ENCODE measurements at regions not wholly inside any gene's neighbourhood (a gene's known extent, or its start where the extent isn't known, plus 50 kb on each side); places are given as distances from the start of the nearest gene placed in this dataset.

DNA sequence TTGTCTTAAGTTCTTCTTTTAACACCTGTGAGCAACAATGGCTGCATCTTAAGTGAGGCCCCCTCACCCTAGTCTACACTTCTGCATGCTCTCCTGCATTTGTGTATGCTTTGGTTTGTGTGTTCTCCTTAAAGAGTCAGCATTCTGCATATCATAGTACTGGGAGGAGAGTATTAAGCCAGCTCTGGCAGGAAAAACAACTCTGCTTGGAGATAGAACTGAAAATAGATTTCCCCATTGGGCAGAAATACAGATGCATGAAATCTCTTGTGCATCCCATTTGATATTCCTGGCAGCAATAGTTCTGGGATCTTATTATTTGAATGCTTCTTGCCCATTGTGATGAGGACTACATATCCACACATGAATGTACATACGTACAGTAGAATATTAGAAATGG lies 70.6 kb upstream of the PRICKLE1 start:
- intact Hi-C loops (cut with DNase I; ENCODE audit: low total_unique reads) (no loop called here), in situ Hi-C loops (cut with MboI; ENCODE audit: low sequenced_read_pairs in 4 of 4) (no loop called here)
- Histone ChIP-seq H3K9me3 (no peaks in the 10 kb centered on the region), H3K36me3 (no peaks in the 10 kb centered on the region), H3K4me1 (peaks cover 22 to 23% of the 10 kb centered on the region in 2 donors), H3K27ac (peak overlapping the region in 1 of 4 donors; percentile 22), H3K4me3 (no peak overlapping the region), H3K27me3 (no peaks in the 10 kb centered on the region)
- no peak for ATAC-seq
- TF ChIP-seq, protein P1, sequence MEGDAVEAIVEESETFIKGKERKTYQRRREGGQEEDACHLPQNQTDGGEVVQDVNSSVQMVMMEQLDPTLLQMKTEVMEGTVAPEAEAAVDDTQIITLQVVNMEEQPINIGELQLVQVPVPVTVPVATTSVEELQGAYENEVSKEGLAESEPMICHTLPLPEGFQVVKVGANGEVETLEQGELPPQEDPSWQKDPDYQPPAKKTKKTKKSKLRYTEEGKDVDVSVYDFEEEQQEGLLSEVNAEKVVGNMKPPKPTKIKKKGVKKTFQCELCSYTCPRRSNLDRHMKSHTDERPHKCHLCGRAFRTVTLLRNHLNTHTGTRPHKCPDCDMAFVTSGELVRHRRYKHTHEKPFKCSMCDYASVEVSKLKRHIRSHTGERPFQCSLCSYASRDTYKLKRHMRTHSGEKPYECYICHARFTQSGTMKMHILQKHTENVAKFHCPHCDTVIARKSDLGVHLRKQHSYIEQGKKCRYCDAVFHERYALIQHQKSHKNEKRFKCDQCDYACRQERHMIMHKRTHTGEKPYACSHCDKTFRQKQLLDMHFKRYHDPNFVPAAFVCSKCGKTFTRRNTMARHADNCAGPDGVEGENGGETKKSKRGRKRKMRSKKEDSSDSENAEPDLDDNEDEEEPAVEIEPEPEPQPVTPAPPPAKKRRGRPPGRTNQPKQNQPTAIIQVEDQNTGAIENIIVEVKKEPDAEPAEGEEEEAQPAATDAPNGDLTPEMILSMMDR (IDR thresholded peaks at IDR 0.05 in 4 of 5, conservative IDR thresholded peaks at IDR 0.05 in 1 of 5) = no peak
- no peak for TF ChIP-seq POLR2A (IDR thresholded peaks at IDR 0.05)
- DNase-seq = no peak

DNA sequence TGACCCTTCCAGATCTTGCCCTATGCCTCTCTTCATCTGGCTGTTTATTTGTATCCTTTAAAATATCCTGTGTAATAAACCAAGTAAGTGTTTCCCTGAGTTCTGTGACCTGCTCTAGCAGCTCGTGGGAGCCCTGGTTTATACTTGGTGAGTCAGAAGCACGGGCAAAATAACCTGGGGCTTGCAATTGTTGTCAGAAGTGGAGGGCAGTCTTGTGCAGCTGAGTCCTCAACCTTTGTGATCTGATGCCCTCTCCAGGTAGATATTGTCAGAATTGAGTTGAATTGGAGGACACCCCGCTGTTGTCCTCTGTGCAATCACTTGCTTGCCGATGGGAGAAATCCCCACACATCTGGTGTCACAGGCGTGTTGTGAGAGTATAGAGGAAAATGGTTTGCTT lies 62.5 kb upstream of the PRICKLE1 start:
- Histone ChIP-seq H3K36me3 (no peaks in the 10 kb centered on the region), H3K27me3 (no peaks in the 10 kb centered on the region), H3K4me1 (no peaks in the 10 kb centered on the region), H3K4me3 (no peak overlapping the region), H3K27ac (no peak overlapping the region), H3K9me3 (no peaks in the 10 kb centered on the region)
- intact Hi-C loops (cut with DNase I; ENCODE audit: low total_unique reads) (no loop called here), in situ Hi-C loops (cut with MboI; ENCODE audit: low sequenced_read_pairs in 4 of 4) (no loop called here)
- TF ChIP-seq POLR2A (IDR thresholded peaks at IDR 0.05) = no peak
- ATAC-seq = no peak
- DNase-seq = no peak

DNA sequence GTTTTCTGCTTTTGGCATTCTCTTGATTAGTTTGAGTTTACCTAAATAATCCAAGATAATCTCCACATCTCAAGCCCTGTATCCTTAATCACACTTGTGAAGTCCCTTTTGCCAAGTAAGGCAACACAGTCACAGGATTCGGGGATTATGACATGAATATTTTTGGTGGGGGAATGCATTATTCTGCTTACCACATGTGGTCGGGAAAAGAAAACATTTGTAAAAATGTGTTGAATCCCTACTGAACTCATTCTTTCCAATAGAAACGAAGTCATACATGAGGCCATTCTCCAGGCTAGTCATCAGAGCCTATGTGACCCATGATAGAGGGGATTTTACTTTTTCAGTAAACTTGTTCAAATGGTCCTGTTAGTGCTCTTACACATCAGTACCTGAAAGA lies 58.5 kb upstream of the PRICKLE1 start:
- H3K36me3 ChIP-seq = no peaks in the 10 kb centered on the region
- DNase-seq = no peak
- H3K27me3 ChIP-seq = no peaks in the 10 kb centered on the region
- intact Hi-C loops (cut with DNase I; ENCODE audit: low total_unique reads) = no loop called here
- H3K27ac ChIP-seq = no peak overlapping the region
- in situ Hi-C loops (cut with MboI; ENCODE audit: low sequenced_read_pairs in 4 of 4) = no loop called here
- ATAC-seq = no peak
- TF ChIP-seq POLR2A (IDR thresholded peaks at IDR 0.05) = no peak
- TF ChIP-seq, protein P1 (IDR thresholded peaks at IDR 0.05 in 4 of 5, conservative IDR thresholded peaks at IDR 0.05 in 1 of 5) = no peak
- H3K4me1 ChIP-seq = no peaks in the 10 kb centered on the region
- H3K4me3 ChIP-seq = no peak overlapping the region
- no peaks in the 10 kb centered on the region for H3K9me3 ChIP-seq

DNA sequence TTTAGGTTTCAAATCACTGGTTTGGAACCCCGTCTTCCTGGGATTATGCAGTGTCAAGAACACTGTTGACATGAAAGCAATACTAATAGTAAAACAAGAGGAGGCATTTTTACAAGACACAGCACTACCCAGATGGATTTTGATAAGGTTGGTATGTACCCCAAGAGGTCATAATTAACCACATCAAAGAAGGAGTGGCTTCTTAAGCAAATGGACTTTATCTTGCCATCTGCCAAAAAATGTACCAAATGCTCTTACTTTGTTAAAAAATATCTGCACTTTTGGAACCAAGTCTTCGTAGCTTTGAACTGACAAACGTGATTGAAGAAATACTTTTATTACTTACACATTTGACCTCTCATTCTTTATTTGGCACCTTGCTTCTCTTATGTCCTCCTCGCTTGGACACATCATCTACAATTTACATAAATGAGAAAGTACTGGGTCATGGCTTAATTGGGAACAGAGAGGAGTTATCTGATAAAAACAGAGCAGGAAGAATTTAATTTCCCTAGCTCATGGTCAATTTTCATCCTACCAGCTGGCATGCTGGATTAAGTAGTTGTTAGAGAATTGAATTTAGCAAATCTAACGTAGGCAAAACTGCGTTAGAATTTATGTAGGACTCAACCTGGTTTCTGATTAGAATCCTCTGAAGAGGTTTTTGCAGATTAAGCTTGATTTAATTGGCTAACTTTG lies 54.5 kb upstream of the PRICKLE1 start:
- ATAC-seq = no peak
- in situ Hi-C loops (cut with MboI; ENCODE audit: low sequenced_read_pairs in 4 of 4) = no loop called here
- intact Hi-C loops (cut with DNase I; ENCODE audit: low total_unique reads) = no loop called here

DNA sequence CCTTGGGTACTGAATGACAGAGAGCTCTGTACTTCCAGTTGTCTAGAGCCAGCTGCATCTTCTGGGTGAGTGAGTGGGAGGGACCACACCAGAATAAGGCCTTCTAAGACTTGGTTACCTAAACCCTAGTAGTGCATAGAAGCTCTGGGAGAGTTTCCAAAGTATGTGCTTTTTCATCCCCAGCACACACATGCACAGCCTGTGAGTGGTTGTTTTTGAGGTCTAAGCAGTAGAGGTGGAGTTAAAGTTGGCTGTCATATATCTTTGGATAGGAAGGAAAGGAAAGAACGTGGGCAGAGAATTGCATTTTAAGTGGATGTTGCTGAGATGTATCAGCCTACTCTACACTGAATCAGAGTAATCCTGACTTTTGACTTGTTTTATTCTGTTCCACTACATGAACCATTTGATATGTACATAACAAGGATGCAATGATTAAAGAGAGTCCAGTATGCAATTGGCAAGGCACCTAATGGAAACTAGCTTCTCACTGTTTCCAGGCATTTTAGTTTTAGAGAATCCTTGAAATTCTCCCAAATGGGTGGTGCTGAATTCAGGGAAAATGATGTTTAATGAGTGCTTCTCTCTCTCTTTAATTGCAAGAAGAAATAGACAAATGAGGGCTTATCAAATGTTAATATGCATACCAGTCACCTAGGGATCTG lies 51.8 kb upstream of the PRICKLE1 start:
- no peak overlapping the region for H3K4me3 ChIP-seq
- no peaks in the 10 kb centered on the region for H3K4me1 ChIP-seq
- no peaks in the 10 kb centered on the region for H3K27me3 ChIP-seq
- no peak for TF ChIP-seq POLR2A (IDR thresholded peaks at IDR 0.05)
- TF ChIP-seq, protein P1 (IDR thresholded peaks at IDR 0.05 in 4 of 5, conservative IDR thresholded peaks at IDR 0.05 in 1 of 5) = no peak
- no peaks in the 10 kb centered on the region for H3K36me3 ChIP-seq
- H3K27ac ChIP-seq = no peak overlapping the region
- DNase-seq = no peak
- H3K9me3 ChIP-seq = no peaks in the 10 kb centered on the region
- in situ Hi-C loops (cut with MboI; ENCODE audit: low sequenced_read_pairs in 4 of 4) (no loop called here), intact Hi-C loops (cut with DNase I; ENCODE audit: low total_unique reads) (no loop called here)
- no peak for ATAC-seq

More for the DNA sequence above, 54.5 kb upstream of the PRICKLE1 start:
- H3K27ac ChIP-seq = no peak overlapping the region
- no peak overlapping the region for H3K4me3 ChIP-seq
- TF ChIP-seq POLR2A (IDR thresholded peaks at IDR 0.05) = no peak
- TF ChIP-seq, protein P1 (IDR thresholded peaks at IDR 0.05 in 4 of 5, conservative IDR thresholded peaks at IDR 0.05 in 1 of 5) = no peak
- H3K9me3 ChIP-seq = no peaks in the 10 kb centered on the region
- no peaks in the 10 kb centered on the region for H3K27me3 ChIP-seq
- H3K36me3 ChIP-seq = no peaks in the 10 kb centered on the region
- no peak for DNase-seq
- no peaks in the 10 kb centered on the region for H3K4me1 ChIP-seq
